SK-N-SH treated with all-trans-retinoic acid at 6 μM for 48 hours (cell line): ENCODE measurements at regions not wholly inside any gene's neighbourhood (a gene's known extent, or its start where the extent isn't known, plus 50 kb on each side); places are given as distances from the start of the nearest gene placed in this dataset.

ENCODE experiments used
- CSDC2 ChIP-seq: fragments of 250-450 bp; sonication (Bioruptor Pico); IDR thresholded peaks from 2 replicates; pipeline ENCODE4 v1.5.0; 2020; ENCODE audit warnings: mild to moderate bottlenecking, moderate library complexity
- GLIS3 ChIP-seq: fragments of 250-450 bp; sonication (Bioruptor Pico); IDR thresholded peaks from 2 replicates; pipeline ENCODE4 v1.5.0; 2020; ENCODE audit warnings: mild to moderate bottlenecking, moderate library complexity
- OSR1 ChIP-seq: fragments of 250-450 bp; sonication (Bioruptor Pico); IDR thresholded peaks from 2 replicates; pipeline ENCODE4 v1.8.0; 2022; ENCODE audit warnings: moderate library complexity, mild to moderate bottlenecking, inconsistent platforms
- SNAI2 ChIP-seq: fragments of 250-450 bp; sonication (Bioruptor Pico); IDR thresholded peaks from 2 replicates; pipeline ENCODE4 v1.5.0; 2020; ENCODE audit warnings: mild to moderate bottlenecking, moderate library complexity
- TOX ChIP-seq: fragments of 250-450 bp; sonication (Bioruptor Pico); IDR thresholded peaks from 2 replicates; pipeline ENCODE4 v1.8.0; 2021; ENCODE audit warnings: mild to moderate bottlenecking, moderate library complexity, borderline replicate concordance
- ZFP3 ChIP-seq: fragments of 250-450 bp; sonication (Bioruptor Pico); IDR thresholded peaks from 2 replicates; pipeline ENCODE4 v1.5.0; 2020; ENCODE audit warnings: mild to moderate bottlenecking, moderate library complexity
- TF ChIP-seq, protein P1 (sequence below): fragments of 250-450 bp; sonication (Bioruptor Pico); IDR thresholded peaks from 2 replicates; pipeline ENCODE4 v1.8.0; 2020; ENCODE audit warnings: mild to moderate bottlenecking, moderate library complexity, borderline replicate concordance
- TF ChIP-seq, protein P2 (sequence below): fragments of 250-450 bp; sonication (Bioruptor Pico); IDR thresholded peaks from 2 replicates; pipeline ENCODE4 v1.5.0; 2020; ENCODE audit warnings: mild to moderate bottlenecking, moderate library complexity
- TF ChIP-seq, protein P3 (sequence below): fragments of 250-450 bp; sonication (Bioruptor Pico); IDR thresholded peaks from 2 replicates; pipeline ENCODE4 v1.8.0; 2021; ENCODE audit warnings: low read depth, mild to moderate bottlenecking, moderate library complexity, borderline replicate concordance

DNA sequence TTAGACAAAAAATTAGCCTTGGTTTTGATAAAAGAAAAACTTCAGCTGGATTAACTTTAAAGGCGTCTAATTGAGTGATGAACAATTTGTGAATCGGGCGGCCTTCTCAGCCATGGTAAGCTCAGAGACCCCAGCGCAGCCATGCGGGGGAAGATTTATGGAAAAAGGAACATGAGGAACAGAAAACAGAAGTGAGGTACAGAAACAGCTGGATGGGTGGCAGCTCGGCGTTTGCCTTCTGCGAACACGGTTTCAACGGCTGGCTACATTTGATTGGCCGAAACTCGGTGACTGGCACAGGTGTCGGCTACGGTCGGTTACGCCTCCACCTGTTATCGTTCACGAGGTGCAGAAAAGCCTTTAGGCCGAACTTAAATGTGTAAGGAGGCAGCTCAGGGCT is 401.4 kb upstream of the FAT1 start:
- TF ChIP-seq, protein P1, sequence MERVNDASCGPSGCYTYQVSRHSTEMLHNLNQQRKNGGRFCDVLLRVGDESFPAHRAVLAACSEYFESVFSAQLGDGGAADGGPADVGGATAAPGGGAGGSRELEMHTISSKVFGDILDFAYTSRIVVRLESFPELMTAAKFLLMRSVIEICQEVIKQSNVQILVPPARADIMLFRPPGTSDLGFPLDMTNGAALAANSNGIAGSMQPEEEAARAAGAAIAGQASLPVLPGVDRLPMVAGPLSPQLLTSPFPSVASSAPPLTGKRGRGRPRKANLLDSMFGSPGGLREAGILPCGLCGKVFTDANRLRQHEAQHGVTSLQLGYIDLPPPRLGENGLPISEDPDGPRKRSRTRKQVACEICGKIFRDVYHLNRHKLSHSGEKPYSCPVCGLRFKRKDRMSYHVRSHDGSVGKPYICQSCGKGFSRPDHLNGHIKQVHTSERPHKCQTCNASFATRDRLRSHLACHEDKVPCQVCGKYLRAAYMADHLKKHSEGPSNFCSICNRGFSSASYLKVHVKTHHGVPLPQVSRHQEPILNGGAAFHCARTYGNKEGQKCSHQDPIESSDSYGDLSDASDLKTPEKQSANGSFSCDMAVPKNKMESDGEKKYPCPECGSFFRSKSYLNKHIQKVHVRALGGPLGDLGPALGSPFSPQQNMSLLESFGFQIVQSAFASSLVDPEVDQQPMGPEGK (CRISPR knock-in tag): no peak
- no peak for TF ChIP-seq OSR1 (CRISPR knock-in tag)
- TF ChIP-seq, protein P2, sequence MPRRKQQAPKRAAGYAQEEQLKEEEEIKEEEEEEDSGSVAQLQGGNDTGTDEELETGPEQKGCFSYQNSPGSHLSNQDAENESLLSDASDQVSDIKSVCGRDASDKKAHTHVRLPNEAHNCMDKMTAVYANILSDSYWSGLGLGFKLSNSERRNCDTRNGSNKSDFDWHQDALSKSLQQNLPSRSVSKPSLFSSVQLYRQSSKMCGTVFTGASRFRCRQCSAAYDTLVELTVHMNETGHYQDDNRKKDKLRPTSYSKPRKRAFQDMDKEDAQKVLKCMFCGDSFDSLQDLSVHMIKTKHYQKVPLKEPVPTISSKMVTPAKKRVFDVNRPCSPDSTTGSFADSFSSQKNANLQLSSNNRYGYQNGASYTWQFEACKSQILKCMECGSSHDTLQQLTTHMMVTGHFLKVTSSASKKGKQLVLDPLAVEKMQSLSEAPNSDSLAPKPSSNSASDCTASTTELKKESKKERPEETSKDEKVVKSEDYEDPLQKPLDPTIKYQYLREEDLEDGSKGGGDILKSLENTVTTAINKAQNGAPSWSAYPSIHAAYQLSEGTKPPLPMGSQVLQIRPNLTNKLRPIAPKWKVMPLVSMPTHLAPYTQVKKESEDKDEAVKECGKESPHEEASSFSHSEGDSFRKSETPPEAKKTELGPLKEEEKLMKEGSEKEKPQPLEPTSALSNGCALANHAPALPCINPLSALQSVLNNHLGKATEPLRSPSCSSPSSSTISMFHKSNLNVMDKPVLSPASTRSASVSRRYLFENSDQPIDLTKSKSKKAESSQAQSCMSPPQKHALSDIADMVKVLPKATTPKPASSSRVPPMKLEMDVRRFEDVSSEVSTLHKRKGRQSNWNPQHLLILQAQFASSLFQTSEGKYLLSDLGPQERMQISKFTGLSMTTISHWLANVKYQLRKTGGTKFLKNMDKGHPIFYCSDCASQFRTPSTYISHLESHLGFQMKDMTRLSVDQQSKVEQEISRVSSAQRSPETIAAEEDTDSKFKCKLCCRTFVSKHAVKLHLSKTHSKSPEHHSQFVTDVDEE (CRISPR knock-in tag): no peak
- TF ChIP-seq SNAI2 (CRISPR knock-in tag): no peak
- TF ChIP-seq CSDC2 (CRISPR knock-in tag): no peak
- TF ChIP-seq GLIS3 (CRISPR knock-in tag): no peak
- no peak for TF ChIP-seq ZFP3
- TF ChIP-seq TOX (CRISPR knock-in tag): no peak
- TF ChIP-seq, protein P3, sequence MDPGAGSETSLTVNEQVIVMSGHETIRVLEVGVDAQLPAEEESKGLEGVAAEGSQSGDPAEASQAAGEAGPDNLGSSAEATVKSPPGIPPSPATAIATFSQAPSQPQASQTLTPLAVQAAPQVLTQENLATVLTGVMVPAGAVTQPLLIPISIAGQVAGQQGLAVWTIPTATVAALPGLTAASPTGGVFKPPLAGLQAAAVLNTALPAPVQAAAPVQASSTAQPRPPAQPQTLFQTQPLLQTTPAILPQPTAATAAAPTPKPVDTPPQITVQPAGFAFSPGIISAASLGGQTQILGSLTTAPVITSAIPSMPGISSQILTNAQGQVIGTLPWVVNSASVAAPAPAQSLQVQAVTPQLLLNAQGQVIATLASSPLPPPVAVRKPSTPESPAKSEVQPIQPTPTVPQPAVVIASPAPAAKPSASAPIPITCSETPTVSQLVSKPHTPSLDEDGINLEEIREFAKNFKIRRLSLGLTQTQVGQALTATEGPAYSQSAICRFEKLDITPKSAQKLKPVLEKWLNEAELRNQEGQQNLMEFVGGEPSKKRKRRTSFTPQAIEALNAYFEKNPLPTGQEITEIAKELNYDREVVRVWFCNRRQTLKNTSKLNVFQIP (CRISPR knock-in tag): no peak
